GM12878 (cell line): ENCODE measurements at regions not wholly inside any gene's neighbourhood (a gene's known extent, or its start where the extent isn't known, plus 50 kb on each side); places are given as distances from the start of the nearest gene placed in this dataset.

Source experiments
- ATAC-seq: fragments of 200-7000 bp; cut with Tn5 transposase; 3 replicates; pipeline ENCODE4 v1.9.1; 2020; ENCODE audit warnings: mild to moderate bottlenecking, moderate library complexity
- BruUV-seq: library from RNA; stranded (reverse); fragments of 400-500 nt; replicated peaks from 2 replicates; lab custom pipeline; 2021; lab: Mats Ljungman, UMichigan
- CTCF ChIA-PET: fragments of 300-600 bp; sonication (Branson Sonifier 250); formaldehyde crosslinking; extraction: SDS; loops from one replicate; lab custom pipeline; 2021; ENCODE audit warnings: inconsistent platforms; lab: Yijun Ruan, JAX
- POLR2A ChIA-PET: fragments of 350-600 bp; formaldehyde crosslinking; extraction: SDS; loops from one replicate; lab custom pipeline; 2021; ENCODE audit warnings: inconsistent platforms; lab: Charles Lee
- RAD21 ChIA-PET: fragments of 300-600 bp; sonication (Branson Sonifier 250); formaldehyde crosslinking; loops from one replicate; lab custom pipeline; 2023; ENCODE audit warnings: antibody characterized with exemption; ENCODE audit not compliant: unreplicated experiment; lab: Charles Lee
- SMC1A ChIA-PET: fragments of 300-600 bp; sonication (Branson Sonifier 250); formaldehyde crosslinking; loops from one replicate; lab custom pipeline; 2023; ENCODE audit not compliant: unreplicated experiment, uncharacterized antibody; lab: Charles Lee
- DNase-seq: peaks from one replicate; pipeline ENCODE4 v3.0.0-alpha.2; 2011; ENCODE audit warnings: low read depth, low spot score
- FAIRE-seq: peaks from 3 replicates; lab custom pipeline; 2011; peaks lifted over from hg19 to GRCh38; lab: Jason Lieb, UNC
- H2AFZ ChIP-seq: 2 replicates; pipeline ENCODE4 v1.6.0; 2011; ENCODE audit warnings: low read depth, low read length, control low read depth; ENCODE audit not compliant: control insufficient read depth
- H3K27ac ChIP-seq: 2 replicates; pipeline ENCODE4 v1.5.1; 2011; ENCODE audit warnings: control low read depth; ENCODE audit not compliant: control insufficient read depth, insufficient read depth
- H3K27me3 ChIP-seq, 2 experiments: replicated peaks in 1 of 2; 2 replicates each; pipeline versions ENCODE4 v1.6.0 to v1.6.1; 2011; ENCODE audit warnings: low read length in 1 of 2; ENCODE audit not compliant: control insufficient read depth in 2 of 2, insufficient read depth in 2 of 2
- H3K36me3 ChIP-seq, 2 experiments: 2 replicates each; pipeline ENCODE4 v1.5.1; 2011; ENCODE audit warnings: low read length in 1 of 2; ENCODE audit not compliant: control insufficient read depth in 2 of 2, insufficient read depth in 2 of 2
- H3K4me1 ChIP-seq: 2 replicates; pipeline ENCODE4 v1.6.1; 2011; ENCODE audit warnings: mild to moderate bottlenecking, low read length, moderate library complexity, mixed read lengths; ENCODE audit not compliant: control insufficient read depth, insufficient read depth
- H3K4me2 ChIP-seq: 2 replicates; pipeline ENCODE4 v1.6.0; 2011; ENCODE audit warnings: control low read depth; ENCODE audit not compliant: control insufficient read depth, insufficient read depth
- H3K4me3 ChIP-seq: fragments of 200-600 bp; sonication (generic); 2 replicates; pipeline ENCODE4 v1.5.1; 2016
- H3K79me2 ChIP-seq: 2 replicates; pipeline ENCODE4 v1.6.0; 2011; ENCODE audit warnings: low read length; ENCODE audit not compliant: control insufficient read depth, insufficient read depth
- H3K9ac ChIP-seq: 2 replicates; pipeline ENCODE4 v1.8.0; 2011; ENCODE audit warnings: low read length, control low read depth, mixed read lengths; ENCODE audit not compliant: control insufficient read depth, insufficient read depth
- H3K9me3 ChIP-seq: replicated peaks from 3 replicates; pipeline ENCODE4 v1.5.1; 2011; ENCODE audit warnings: mild to moderate bottlenecking, low read length; ENCODE audit not compliant: control insufficient read depth, insufficient read depth
- H4K20me1 ChIP-seq: 2 replicates; pipeline ENCODE4 v1.6.0; 2011; ENCODE audit not compliant: control insufficient read depth, insufficient read depth
- ATF3 ChIP-seq: IDR thresholded peaks from 2 replicates; pipeline ENCODE4 v1.6.1; 2011; ENCODE audit warnings: low read depth, mild to moderate bottlenecking, low read length, moderate library complexity, borderline replicate concordance; ENCODE audit errors: extremely low read depth
- BCL11A ChIP-seq: IDR thresholded peaks from 2 replicates; pipeline ENCODE4 v1.6.1; 2011; ENCODE audit warnings: low read depth, low read length
- BRCA1 ChIP-seq: IDR thresholded peaks from 2 replicates; pipeline ENCODE4 v1.6.1; 2011; ENCODE audit warnings: low read depth, low read length, improper control_type of control experiment
- DPF2 ChIP-seq: fragments of 450-650 bp; IDR thresholded peaks from 2 replicates; pipeline ENCODE4 v1.6.1; 2017; ENCODE audit warnings: mild to moderate bottlenecking
- EED ChIP-seq: sonication (generic); IDR thresholded peaks from 2 replicates; pipeline ENCODE4 v1.6.1; 2016; ENCODE audit warnings: antibody characterized with exemption, low read depth
- EZH2 ChIP-seq: IDR thresholded peaks from 2 replicates; pipeline ENCODE4 v1.6.1; 2012; ENCODE audit warnings: low read depth, mild to moderate bottlenecking, control low read depth, inconsistent platforms, low read length, borderline replicate concordance; ENCODE audit not compliant: control insufficient read depth
- GATAD2B ChIP-seq: fragments of 450-650 bp; conservative IDR thresholded peaks from 2 replicates; pipeline ENCODE4 v1.6.1; 2017; ENCODE audit warnings: low read depth, mild to moderate bottlenecking, moderate library complexity
- HDAC6 ChIP-seq: fragments of 200-600 bp; sonication (generic); IDR thresholded peaks from one replicate; pipeline ENCODE4 v1.8.0; 2017; ENCODE audit warnings: antibody characterized with exemption; ENCODE audit not compliant: unreplicated experiment
- IKZF1 ChIP-seq: fragments of 450-650 bp; conservative IDR thresholded peaks from 2 replicates; pipeline ENCODE4 v1.6.1; 2017; ENCODE audit warnings: antibody characterized with exemption, mild to moderate bottlenecking
- IKZF2 ChIP-seq, 2 experiments: fragments of 450-650 bp; IDR thresholded peaks; 2 replicates each; pipeline ENCODE4 v1.6.1; 2017; ENCODE audit warnings: mild to moderate bottlenecking in 2 of 2, moderate library complexity in 2 of 2
- JUNB ChIP-seq: IDR thresholded peaks from 2 replicates; pipeline ENCODE4 v1.6.1; 2016; ENCODE audit warnings: antibody characterized with exemption, mild to moderate bottlenecking
- LARP7 ChIP-seq: fragments of 450-650 bp; IDR thresholded peaks from 2 replicates; pipeline ENCODE4 v1.6.1; 2017; ENCODE audit warnings: mild to moderate bottlenecking
- MEF2B ChIP-seq: fragments of 450-650 bp; IDR thresholded peaks from 2 replicates; pipeline ENCODE4 v1.6.1; 2018; ENCODE audit warnings: mild to moderate bottlenecking, moderate library complexity; ENCODE audit not compliant: partially characterized antibody, poor library complexity, severe bottlenecking
- RAD21 ChIP-seq: IDR thresholded peaks from 2 replicates; pipeline ENCODE4 v1.6.1; 2011; ENCODE audit warnings: mild to moderate bottlenecking, low read depth, low read length, moderate library complexity; ENCODE audit not compliant: insufficient read depth
- SIX5 ChIP-seq: IDR thresholded peaks from 2 replicates; pipeline ENCODE4 v1.6.1; 2011; ENCODE audit warnings: mild to moderate bottlenecking, low read depth, low read length, moderate library complexity; ENCODE audit not compliant: severe bottlenecking
- TAF1 ChIP-seq: IDR thresholded peaks from 2 replicates; pipeline ENCODE4 v1.6.1; 2011; ENCODE audit warnings: mild to moderate bottlenecking, low read depth, low read length, borderline replicate concordance
- TCF7 ChIP-seq: IDR thresholded peaks from 2 replicates; pipeline ENCODE4 v1.6.1; 2014; ENCODE audit warnings: antibody characterized with exemption, borderline replicate concordance
- ZNF24 ChIP-seq: fragments of 450-650 bp; IDR thresholded peaks from 2 replicates; pipeline ENCODE4 v1.6.1; 2017; ENCODE audit warnings: antibody characterized with exemption, mild to moderate bottlenecking
- WGBS: methylation state at CpG from one replicate; pipeline ENCODE4 v1.1.6; 2016; ENCODE audit warnings: low lambda C conversion rate; ENCODE audit not compliant: insufficient replicate concordance, insufficient coverage; ENCODE audit errors: missing lambda C conversion rate; 5-methylcytosine and 5-hydroxymethylcytosine counted together
- in situ Hi-C: fragments of 300-500 bp; cut with MboI; formaldehyde crosslinking; loops from 9 replicates; pipeline ENCODE4 v1.14.3; 2018; ENCODE audit warnings: mixed read lengths
- intact Hi-C: fragments of 100-400 bp; cut with micrococcal nuclease; formaldehyde crosslinking; loops from one replicate; pipeline ENCODE4 v1.14.2; 2022; ENCODE audit not compliant: unreplicated experiment
- TF ChIP-seq, protein P1 (sequence below): fragments of 450-650 bp; IDR thresholded peaks from 2 replicates; pipeline ENCODE4 v1.6.1; 2017; ENCODE audit warnings: borderline replicate concordance
- TF ChIP-seq, protein P2 (sequence below): fragments of 150-350 bp; IDR thresholded peaks from 2 replicates; pipeline ENCODE4 v1.6.1; 2014; ENCODE audit warnings: mild to moderate bottlenecking, low read depth, low read length

DNA sequence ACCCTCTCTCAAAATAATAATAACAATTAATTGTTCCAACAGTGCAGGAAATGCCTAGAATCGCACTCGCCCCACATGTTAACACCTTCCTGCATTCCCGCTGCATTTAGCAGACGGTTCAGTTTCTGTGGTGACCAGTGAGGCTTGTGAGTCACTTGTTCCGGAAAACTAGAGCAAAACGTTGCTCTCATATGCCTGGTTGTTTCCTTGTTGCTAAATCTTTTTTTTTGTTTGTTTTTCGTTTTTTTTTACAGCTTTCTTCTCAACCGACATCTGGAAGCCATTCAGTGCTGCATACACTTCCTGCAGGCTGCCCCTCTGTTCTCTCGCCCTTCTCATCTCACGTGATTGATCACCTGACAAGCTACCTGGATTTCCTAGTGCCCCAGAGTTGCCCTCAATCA lies 56.9 kb upstream of the TMPRSS2 start (continued):
- TF ChIP-seq DPF2: no peak
- TF ChIP-seq EED: no peak
- TF ChIP-seq ZNF24: no peak
- TF ChIP-seq JUNB: no peak
- TF ChIP-seq, protein P1, sequence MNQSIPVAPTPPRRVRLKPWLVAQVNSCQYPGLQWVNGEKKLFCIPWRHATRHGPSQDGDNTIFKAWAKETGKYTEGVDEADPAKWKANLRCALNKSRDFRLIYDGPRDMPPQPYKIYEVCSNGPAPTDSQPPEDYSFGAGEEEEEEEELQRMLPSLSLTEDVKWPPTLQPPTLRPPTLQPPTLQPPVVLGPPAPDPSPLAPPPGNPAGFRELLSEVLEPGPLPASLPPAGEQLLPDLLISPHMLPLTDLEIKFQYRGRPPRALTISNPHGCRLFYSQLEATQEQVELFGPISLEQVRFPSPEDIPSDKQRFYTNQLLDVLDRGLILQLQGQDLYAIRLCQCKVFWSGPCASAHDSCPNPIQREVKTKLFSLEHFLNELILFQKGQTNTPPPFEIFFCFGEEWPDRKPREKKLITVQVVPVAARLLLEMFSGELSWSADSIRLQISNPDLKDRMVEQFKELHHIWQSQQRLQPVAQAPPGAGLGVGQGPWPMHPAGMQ: no peak

GRCh38 chr21:41562101-41563000 lies 54.4 kb upstream of the TMPRSS2 start:
- no peaks in the 10 kb centered on the region for H3K79me2 ChIP-seq
- ChIA-PET POLR2A (no interaction called here), RAD21 (no interaction called here), SMC1A (interaction anchor here (0.9 kb wide), 1 partner anchor 81 kb away, joined by 3 read pairs; no protein-coding TSS in a partner anchor), CTCF (interaction anchor here (0.7 to 0.9 kb wide), 2 partner anchors 9 to 79 kb away, joined by 3 read pairs; no protein-coding TSS in a partner anchor)
- H4K20me1 ChIP-seq: no peaks in the 10 kb centered on the region
- 64% methylated on average over 26 of the region's 26 CpGs for WGBS
- no peak for FAIRE-seq
- no peaks in the 10 kb centered on the region for H3K27me3 ChIP-seq
- in situ Hi-C loops (no loop called here), intact Hi-C loops (no loop called here)
- H3K4me2 ChIP-seq: no peak overlapping the region
- no peak for DNase-seq
- H3K9me3 ChIP-seq: no peaks in the 10 kb centered on the region
- H3K36me3 ChIP-seq: no peaks in the 10 kb centered on the region
- ATAC-seq: peak; percentile 19; the same call in 2 of the 3 replicates
- peaks cover 14% of the 10 kb centered on the region for H3K4me1 ChIP-seq
- H2AFZ ChIP-seq: no peak overlapping the region
- no TSS peak for BruUV-seq
- H3K27ac ChIP-seq: no peak overlapping the region
- H3K4me3 ChIP-seq: no peak overlapping the region
- H3K9ac ChIP-seq: no peak overlapping the region
- TF ChIP-seq EZH2 (no peak), IKZF2 (IDR thresholded peaks at IDR 0.05) (peak in 1 of 2 experiments; percentile 26; a peak in 1 of 4 replicates), TAF1 (no peak), TCF7 (no peak), BCL11A (no peak), GATAD2B (no peak), IKZF1 (peak; percentile 59), BRCA1 (no peak), LARP7 (no peak), MEF2B (no peak), HDAC6 (no peak), ATF3 (no peak), RAD21 (no peak), SIX5 (no peak), DPF2 (0 out of 2 replicates have a peak, but pooled peaks have one; percentile 38)
- TF ChIP-seq, protein P2, sequence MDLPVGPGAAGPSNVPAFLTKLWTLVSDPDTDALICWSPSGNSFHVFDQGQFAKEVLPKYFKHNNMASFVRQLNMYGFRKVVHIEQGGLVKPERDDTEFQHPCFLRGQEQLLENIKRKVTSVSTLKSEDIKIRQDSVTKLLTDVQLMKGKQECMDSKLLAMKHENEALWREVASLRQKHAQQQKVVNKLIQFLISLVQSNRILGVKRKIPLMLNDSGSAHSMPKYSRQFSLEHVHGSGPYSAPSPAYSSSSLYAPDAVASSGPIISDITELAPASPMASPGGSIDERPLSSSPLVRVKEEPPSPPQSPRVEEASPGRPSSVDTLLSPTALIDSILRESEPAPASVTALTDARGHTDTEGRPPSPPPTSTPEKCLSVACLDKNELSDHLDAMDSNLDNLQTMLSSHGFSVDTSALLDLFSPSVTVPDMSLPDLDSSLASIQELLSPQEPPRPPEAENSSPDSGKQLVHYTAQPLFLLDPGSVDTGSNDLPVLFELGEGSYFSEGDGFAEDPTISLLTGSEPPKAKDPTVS: no peak
